Stimulated activated CD4-positive, alpha-beta T cell treated with anti-CD3 and anti-CD28 coated beads, Interleukin-1b, Interleukin-23, amount 100 ng/mL, for 1 hour (primary cell): ENCODE measurements at regions not wholly inside any gene's neighbourhood (a gene's known extent, or its start where the extent isn't known, plus 50 kb on each side); places are given as distances from the start of the nearest gene placed in this dataset.
"Not testable (repeated sequence)": the region's sequence is repeated elsewhere in the genome, so short reads cannot be mapped to it uniquely, and the experiment has no call there.

Experiments
- DNase-seq, 2 donors: peaks; one replicate each; pipeline ENCODE4 v3.0.0-alpha.2; 2020; ENCODE audit warnings: low read depth in 2 of 2

DNA sequence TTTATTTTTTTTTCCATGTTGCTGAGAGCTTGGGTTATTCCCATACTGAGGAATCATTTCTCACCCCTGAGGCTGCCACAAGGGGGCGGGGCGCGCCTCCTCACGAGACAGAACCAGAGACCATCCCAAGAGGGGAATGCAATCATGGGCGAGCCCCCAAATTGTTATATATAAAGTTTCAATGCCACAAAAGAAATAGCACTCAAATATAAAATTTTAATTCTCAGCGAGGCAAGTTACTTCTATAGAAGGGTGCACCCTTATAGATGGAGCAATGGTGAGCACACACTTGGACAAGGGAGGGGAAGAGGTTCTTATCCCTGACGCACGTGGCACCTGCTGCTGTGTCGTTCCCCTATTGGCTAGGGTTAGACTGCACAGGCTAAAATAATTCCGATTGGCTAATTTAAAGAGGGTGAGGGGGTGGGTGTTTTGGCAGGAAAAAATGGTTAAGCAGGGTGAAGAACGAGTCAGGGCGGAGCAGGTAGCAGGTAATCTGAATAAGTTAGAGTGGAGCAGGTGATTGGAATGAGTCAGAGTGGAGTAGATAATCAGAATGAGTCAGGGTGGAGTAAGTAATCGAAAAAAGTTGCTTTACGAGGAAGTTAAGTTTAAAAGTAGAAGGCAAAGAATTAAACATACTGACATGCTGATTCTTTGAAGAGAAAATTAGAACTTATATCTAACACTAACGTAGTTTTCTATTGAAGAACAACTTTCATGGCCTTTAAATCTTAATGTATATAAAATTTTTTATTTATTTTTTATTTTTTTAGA lies 177.5 kb downstream of the MTCL1 start:
- no peak for DNase-seq

DNA sequence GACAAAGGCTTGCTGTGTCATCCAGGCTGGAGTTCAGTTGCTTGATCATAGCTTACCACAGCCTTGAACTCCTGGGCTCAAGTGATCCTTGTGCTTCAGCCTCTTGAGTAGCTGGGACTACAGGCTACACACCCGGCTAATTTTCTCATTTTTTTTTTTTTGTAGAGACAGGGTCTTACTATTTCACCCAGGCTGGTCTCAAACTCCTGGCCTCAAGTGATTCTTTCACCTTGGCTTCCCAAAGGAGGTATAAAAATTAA lies 178.0 kb downstream of the MTCL1 start:
- DNase-seq, result no peak

DNA sequence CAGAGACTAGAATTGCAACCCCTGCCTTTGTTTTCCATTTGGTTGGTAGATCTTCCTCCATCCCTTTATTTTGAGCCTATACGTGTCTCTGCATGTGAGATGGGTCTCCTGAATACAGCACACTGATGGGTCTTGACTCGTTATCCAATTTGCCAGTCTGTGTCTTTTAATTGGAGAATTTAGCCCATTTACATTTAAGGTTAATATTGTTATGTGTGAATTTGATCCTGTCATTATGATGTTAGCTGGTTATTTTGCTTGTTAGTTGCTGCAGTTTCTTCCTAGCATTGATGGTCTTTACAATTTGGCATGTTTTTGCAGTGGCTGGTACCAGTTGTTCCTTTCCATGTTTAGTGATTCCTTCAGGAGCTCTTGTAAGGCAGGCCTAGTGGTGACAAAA lies 182.5 kb downstream of the MTCL1 start:
- not testable (repeated sequence) for DNase-seq

DNA sequence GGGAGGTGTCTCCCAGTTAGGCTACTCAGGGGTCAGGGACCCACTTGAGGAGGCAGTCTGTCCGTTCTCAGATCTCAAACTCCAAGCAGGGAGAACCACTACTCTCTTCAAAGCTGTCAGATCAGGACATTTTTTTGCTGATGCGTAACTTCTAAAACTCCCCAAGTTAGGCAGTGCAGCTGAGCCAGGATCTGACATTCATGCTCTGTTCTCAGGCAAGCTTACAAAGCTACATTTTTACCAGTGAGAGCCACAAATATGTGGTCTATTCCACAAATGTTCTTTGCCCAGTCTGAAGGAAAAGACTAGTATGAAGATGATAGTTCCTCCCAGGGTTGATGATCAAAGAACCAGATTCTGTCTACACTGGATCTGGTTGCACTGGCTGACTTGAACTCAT lies 184.1 kb downstream of the MTCL1 start:
- no peak for DNase-seq

DNA sequence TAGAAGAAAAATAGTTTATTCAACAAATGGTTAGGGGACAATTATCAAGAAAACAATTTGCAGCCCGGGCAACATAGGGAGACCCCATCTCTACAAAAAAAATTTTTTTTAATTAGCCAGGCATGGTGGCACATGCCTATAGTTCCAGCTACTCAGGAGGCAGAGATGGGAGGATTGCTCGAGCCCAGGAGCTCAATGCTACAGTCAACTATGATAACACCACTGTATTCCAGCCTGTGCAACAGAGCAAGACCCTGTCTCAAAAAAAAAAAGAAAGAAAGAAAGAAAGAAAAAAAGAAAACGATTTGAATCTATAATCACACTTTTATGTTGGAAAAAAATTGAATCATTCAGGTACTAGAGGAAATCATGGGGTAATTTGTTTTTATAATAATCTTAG lies 185.1 kb downstream of the MTCL1 start:
- DNase-seq, result not testable (repeated sequence)

DNA sequence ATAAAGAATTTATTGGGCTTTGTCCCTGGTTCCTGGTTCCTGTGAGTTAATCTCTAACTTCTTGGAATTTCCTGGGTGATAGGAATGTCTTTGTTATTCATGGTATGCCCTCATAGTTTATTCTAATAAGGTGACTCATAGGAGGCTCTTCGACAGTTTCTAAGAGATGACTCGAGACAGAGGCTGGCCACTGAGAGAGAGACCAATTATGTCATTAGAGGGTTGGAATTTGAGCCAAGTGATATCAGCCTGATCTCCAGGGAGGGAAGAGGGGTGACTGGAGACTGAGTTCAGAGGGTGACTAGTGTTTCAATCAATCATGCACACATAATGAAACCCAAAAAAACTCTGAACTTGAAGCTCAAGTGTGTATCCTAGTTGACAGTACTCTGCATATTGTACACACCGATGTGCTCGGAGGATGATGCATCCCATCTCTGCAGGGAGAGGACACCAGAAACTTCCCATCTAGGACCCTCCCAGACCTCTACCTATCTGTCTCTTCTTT lies 185.7 kb downstream of the MTCL1 start:
- no peak for DNase-seq

DNA sequence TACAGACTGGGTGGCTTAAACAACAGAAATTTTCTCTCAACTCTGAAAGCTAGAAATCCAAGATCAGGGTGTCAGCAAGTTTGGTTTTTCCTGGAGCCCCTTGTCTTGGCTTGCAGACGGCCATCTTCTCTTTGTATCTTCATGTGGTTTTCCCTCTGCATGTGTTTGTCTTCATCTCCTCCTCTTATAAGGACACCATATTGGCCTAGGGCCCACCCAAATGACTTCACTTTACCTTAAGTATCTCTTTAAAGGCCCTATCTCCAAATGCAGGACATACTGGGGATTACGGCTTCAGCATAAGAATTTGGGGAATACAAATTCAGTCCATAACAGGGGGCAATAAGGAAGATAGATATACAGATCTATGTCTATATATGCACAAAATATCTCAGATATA lies 187.9 kb downstream of the MTCL1 start:
- DNase-seq, result no peak

DNA sequence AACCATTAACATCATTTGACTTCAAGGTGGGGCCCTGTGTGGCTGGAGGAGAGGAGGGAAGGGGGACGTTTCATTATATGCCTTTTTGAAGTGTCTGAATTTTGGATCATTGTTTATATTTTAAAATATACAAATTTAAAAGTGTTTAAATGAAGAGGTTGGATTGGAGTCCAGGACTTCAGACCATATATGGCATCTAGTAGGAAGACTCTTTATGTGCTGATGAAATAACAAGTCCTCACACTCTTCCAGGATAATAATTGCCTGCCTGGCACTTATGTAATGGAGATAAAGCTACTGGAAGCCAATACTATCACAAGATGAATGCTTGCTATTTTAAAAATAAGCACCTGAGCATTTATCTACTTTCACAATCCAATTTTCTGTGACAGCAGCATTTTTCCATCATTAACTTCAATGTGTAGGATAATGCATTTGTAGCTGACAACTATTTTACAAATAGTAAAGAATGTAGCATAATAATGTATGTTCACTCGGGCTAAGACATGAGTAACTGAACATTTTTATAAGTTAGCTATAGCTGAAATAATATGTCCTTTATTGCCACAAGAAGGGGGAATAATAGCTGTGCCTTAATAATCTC lies 188.4 kb downstream of the MTCL1 start:
- DNase-seq, result no peak

DNA sequence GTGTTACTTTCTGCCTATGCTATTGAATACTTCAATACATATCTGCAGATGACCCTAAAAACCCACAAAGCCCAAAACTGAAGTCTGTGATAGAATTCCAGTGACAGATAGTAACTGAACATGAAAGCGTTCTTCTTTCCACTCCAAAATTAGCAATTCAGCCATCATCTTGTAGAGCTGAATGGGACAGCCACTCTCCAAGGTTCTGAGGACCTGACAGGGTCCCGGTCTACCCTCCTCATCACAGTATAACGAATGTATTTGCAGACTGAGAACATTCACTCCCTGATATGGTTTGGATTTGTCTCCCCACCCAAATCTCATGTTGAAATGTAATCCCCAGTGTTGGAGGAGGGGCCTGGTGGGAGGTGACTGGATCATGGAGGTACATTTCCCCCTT lies 189.5 kb downstream of the MTCL1 start:
- DNase-seq, result no peak

DNA sequence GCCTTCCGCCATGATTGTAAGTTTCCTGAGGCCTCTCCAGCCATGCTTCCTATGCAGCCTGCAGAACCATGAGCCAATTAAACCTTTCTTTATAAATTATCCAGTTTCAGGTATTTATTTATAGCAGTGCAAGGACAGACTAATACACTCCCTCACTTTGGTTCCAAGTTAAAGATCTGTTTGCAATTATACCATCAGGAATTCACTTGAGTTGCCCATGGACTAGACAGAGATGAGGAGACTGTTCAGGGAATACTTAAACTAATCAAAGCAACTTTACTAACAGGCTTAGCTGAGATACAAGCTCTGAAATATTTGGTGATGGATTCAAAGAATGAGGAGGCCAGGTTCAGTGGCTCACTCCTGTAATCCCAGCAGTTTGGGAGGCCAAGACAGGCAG lies 190.0 kb downstream of the MTCL1 start:
- DNase-seq, result no peak

DNA sequence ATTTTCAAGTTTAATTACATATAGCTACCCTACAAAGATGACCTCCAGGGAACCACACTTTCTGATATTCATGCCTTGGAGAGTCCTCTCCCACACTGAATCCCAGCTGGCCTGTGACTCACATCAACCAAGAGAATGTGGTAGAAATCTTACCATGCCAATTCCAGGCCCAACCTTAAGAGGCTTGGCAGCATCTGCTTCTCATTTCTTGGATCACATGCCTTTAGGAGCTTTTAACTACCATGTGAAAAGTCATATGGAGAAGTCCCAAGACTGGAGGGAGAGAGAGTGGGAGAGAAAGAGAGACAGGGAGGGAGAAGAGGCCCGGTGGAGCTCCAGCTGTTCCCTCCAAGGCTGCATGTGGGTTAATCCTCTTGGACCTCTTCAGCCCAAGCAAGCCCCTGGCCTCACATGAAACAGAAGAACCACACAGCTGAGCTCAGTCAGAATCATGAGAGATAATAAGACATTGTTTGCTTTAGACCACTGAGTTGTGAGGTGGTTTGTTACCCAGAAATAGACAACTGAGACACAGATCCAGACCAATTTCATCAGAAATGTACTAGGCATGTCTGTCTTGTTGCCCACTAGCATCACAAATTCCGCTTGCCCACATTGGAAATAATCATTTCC lies 190.7 kb downstream of the MTCL1 start:
- no peak for DNase-seq

DNA sequence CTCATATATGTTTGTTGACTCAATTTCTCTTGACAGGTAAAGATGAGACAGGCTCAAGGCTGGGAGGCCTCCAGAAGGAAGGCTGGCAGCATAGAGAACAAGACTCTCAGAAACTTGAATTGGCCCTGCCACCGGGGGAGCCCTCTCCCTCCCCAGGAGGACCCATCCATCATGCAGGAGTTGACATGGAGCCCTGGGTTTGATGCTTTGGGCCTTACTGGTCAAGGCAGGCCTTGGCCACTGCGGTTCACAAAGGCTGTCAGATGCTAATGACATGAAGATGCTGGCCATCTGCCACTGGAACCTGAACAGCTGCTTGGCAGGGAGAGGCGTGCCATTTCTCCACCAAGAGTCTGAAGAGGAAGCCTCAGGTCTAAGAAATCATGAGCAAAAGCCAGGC lies 193.6 kb downstream of the MTCL1 start:
- DNase-seq, result no peak

DNA sequence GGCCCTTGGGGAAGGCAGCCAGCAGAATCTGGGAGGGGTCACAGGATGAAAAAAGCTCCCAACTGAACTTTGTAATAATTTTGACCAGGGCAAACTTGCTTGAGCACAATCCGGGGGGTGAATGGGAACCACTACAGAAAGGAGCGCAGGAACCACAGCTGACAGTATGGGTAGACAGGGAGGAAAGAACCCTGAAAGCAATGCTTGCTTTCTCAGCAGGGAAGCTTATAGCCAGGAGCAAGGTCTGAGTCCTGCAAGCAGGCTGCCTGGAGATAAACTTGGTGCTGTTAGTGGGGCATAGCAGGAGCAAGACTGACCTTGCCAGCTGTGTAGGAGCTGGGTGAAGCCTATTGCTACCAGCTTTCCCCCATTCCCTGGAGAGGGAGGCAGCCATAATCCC lies 195.2 kb downstream of the MTCL1 start:
- no peak for DNase-seq

DNA sequence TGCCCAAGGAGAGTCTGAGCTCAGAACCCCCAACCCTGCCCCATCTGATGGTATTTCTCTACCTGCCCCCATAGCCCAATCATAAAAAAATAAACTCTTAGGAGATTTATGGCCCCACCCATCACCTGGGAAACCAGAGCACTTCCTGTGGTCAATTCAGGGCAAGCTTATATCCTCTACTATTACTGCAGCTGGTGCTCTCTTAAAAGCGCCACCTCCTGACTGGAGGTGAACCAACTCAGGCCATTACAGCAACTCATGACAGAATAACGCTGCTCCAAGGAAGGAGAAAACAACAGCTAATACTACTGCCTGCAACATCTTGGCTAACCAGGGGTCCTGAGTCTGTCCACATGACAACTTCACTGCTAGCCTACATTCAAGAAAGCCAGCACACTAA lies 195.7 kb downstream of the MTCL1 start:
- no peak for DNase-seq

DNA sequence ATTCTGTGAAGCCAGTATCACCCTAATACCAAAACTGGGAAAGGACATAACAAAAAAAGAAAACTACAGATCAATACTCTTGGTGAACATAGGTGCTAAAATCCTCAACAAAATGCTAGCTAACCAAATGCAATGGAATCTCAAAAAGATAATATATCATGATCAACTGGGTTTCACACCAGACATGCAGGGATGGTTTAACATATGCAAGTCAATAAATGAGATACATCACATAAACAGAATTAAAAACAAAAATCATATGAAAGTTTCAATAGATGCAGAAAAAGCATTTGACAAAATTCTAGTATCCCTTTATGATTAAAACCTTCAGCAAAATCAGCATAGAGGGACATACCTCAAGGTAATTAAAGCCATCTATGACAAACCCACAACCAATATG lies 198.2 kb upstream of the NDUFV2 start:
- DNase-seq, result no peak

DNA sequence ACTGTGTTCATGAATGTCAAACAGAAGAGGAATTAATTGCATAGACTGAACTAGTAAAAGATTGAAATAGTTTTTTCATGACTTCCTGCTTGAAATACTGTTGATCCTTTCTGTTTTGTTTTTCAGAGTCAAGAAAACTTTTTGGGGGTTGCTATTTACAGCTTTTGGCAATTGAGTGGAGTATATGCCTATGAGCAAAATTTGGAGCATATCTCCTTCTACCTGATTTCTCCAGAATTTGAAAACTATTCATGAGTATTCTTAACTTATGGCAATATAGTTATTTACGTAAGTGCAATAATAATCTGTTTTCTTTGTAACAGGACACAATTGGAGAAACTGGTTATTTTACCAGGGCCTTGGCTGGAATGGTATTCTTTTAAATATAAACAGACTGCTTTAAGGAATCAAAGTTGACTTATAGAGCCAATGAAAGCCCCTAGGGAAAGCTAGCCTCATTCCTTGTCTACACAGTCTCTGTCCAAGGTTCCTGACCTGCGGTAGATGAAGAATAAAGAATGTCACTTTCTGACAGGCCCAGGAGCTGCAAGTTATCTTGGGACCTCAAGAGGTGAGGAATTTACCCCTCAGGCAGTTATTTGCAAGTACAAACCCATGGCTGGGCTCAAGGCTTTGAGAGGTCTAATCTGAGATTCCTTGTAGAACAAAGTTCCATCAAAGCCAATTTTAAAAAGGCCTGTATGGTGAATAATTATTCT lies 193.5 kb upstream of the NDUFV2 start:
- DNase-seq, result no peak

DNA sequence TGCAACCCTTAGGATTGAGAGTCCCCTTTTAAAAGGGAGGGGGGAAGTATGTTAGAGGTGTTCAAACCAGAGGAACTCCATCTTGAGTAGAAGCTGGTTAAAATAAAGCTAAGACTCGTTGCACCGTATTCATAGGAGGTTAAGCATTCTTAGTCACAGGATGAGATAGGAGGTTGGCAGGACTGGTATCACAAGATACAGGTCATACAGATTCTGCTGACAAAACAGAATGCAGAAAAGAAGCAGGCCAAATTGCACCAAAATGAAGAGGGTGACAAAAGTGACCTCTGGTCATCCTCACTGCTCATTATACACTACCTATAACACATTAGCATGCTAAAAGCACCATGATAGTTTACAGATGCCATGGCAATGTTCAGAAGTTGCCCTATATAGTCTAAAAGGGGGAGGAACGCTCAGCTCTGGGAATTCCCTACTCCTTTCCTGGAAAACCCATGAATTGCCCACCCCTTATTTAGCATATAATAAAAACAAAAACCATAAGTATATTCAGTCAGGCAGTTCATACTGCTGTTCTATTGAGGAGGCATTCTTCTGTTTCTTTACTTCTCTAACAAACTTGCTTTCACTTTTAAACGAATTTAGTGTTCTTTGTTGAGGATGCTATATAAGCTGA lies 192.2 kb upstream of the NDUFV2 start:
- no peak for DNase-seq

DNA sequence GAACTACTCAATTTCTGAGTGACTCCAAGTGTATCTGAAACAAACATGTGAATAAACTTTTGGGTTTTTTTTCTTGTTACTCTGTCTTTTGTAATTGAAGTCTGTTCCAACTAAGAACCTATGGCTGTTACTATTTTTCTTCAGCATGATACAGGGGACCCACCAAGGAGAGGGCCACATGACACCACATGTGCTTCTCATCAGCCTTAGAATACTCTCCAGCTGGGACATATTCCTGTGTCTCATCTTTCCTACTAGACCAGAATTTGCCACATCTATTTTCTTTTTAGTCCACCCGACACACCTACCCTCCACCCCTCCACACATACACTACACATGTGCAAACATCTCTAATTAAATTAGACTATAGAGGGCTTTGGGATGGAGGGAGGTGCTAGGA lies 191.7 kb upstream of the NDUFV2 start:
- no peak for DNase-seq

DNA sequence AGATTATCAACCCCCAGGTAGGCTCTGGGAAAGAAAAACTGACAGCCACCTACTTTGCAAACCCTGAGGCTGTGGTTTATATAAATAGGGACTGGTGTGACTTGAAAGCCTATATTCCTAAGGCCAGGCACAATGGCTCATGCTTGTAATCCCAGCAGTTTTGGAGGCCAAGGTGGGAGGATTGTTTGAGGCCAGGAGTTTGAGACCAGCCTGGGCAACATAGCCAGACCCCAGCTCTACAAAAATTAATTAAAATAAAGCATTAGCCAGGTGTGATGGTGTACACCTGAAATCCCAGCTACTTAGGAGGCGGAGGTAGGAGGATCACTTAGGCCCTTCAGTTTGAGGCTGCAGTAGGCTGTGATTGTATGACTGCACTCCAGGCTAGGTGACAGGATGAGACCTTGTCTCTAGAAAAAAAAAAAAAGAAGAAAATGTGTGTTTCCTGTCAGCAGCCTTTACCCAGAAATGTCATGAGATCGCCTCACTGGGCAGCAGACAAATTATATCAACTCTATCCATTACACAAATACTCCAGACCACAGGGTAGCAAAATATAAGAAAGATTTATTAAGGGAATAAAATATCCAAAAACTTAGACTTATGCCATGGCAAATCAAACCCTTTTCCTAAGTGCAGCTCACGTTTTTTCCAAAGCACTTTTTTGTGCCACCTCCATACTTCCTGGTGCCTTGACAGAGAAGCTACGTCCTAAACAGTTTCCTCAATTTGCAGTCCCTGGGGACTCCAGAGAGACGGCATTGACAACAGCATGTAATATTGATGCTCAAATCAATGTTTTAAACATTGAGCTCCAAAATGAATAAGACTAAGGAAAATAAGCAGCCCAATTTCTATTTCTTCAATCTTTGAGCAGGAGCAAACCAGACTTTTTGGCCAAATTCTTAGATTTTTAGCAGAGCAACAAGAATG lies 190.8 kb upstream of the NDUFV2 start:
- no peak for DNase-seq

DNA sequence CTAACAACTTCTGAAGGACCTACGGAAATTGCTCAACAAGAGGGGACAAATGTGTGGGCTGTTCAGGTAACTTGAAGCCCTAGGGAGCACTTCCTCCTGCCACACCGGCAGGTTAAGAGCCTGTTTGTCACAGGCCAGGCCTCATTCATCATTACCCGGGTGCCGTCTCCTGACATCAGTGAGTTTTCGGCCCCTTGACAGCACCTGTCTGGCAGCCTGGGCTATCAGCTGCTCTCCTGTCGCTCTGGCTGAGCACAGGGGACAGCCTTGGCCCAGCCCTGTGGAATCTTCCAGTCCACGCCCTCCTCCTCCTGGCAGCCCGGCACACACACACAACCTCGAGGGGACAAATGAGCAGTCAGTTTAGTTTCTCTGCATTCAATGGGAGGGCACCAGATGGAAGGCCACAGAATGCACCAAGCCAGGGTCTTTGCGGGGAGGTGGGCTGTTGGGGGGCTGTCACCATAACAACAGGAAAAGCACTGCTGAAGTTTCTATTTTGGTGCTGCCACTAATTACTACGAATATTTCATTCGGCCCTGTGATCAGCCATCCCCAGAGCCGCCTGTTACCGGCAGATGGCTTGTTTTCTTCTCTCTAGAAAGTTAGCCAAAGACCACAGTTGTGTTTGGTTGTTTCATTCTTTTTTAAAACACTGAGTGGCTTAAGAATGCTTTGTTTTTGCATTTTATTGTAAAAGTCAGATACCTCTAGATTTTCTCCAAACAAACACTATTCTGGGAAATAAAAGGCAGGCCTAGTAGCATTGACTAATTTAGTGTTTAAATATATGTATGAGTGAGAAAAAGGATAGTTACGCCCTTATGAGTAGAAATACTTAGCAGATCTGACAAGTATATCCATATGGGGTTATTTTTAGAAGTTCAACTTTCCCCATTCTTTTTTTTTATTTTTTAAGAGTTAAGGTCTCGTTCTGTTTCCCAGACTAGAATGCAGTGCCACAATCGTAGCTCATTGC lies 189.9 kb upstream of the NDUFV2 start:
- DNase-seq, result no peak
